Adrenal gland (tissue), 9 donors: ENCODE measurements at regions not wholly inside any gene's neighbourhood (a gene's known extent, or its start where the extent isn't known, plus 50 kb on each side); places are given as distances from the start of the nearest gene placed in this dataset.

Experiments
- DNase-seq, 7 donors: peaks; one replicate each; pipeline ENCODE4 v3.0.0-alpha.2; 2019 to 2020
- H3K27ac ChIP-seq, 5 donors: fragments of 200-600 bp; sonication (generic) in 4 of 5; 1 replicate in 3 of 5; 2 replicates in 2 of 5; pipeline versions ENCODE4 v1.5.1 to v1.8.0; 2016 to 2020; ENCODE audit warnings: mild to moderate bottlenecking in 1 of 5
- H3K27me3 ChIP-seq: fragments of 200-600 bp; 2 replicates; pipeline ENCODE4 v1.8.0; 2021
- H3K36me3 ChIP-seq, 2 donors: fragments of 200-600 bp; replicated peaks in 1 of 2; 1 replicate in 1 of 2; 2 replicates in 1 of 2; pipeline versions ENCODE4 v1.5.1 to v1.8.0; 2018 to 2022
- H3K4me1 ChIP-seq, 2 donors: fragments of 200-600 bp; replicated peaks in 1 of 2; 1 replicate in 1 of 2; 2 replicates in 1 of 2; pipeline versions ENCODE4 v1.5.1 to v1.8.0; 2018 to 2021
- H3K4me3 ChIP-seq, 4 donors: fragments of 200-600 bp; sonication (generic) in 3 of 4; one replicate each; pipeline ENCODE4 v1.5.1; 2016 to 2018
- H3K9me3 ChIP-seq, 3 donors: fragments of 200-600 bp; sonication (generic) in 1 of 3; replicated peaks in 1 of 3; 1 replicate in 2 of 3; 2 replicates in 1 of 3; pipeline versions ENCODE4 v1.5.1 to v1.8.0; 2016 to 2021
- POLR2A ChIP-seq, 2 donors: fragments of 450-650 bp; IDR thresholded peaks; one replicate each; pipeline ENCODE4 v1.6.1; 2017; ENCODE audit warnings: antibody characterized with exemption in 2 of 2, mild to moderate bottlenecking in 2 of 2, moderate library complexity in 1 of 2
- WGBS, 4 donors: extraction: QIAGEN DNeasy Blood & Tissue Kit in 2 of 4; methylation state at CpG; one replicate each; pipeline versions ENCODE4 v1.1.5 to v1.1.7; 2013 to 2017; 5-methylcytosine and 5-hydroxymethylcytosine counted together
- intact Hi-C, 2 donors: fragments of 100-400 bp; cut with DNase I; formaldehyde crosslinking; loops; one replicate each; pipeline versions ENCODE4 v1.14.1 to v1.15.0; 2022 to 2023
- TF ChIP-seq, protein P1 (sequence below), 6 experiments: fragments of 450-650 bp in 4 of 6; fragments of 200-600 bp in 2 of 6; sonication (generic) in 1 of 6; IDR thresholded peaks; 1 replicate in 5 of 6; 2 replicates in 1 of 6; pipeline versions ENCODE4 v1.5.1 to v1.8.0; 2016 to 2021; ENCODE audit warnings: antibody characterized with exemption in 6 of 6, mild to moderate bottlenecking in 2 of 6, moderate library complexity in 1 of 6
- donor health status: healthy with polysubstance abuse.
- donor health status: Bipolar disorder and iron deficiency.
- donor health status: DM: yes; HTN: yes; CAD: no.
- donor health status: DM: no; HTN: no; CAD: no.
- donor health status: DM: no; HTN: no; CAD: no.

DNA sequence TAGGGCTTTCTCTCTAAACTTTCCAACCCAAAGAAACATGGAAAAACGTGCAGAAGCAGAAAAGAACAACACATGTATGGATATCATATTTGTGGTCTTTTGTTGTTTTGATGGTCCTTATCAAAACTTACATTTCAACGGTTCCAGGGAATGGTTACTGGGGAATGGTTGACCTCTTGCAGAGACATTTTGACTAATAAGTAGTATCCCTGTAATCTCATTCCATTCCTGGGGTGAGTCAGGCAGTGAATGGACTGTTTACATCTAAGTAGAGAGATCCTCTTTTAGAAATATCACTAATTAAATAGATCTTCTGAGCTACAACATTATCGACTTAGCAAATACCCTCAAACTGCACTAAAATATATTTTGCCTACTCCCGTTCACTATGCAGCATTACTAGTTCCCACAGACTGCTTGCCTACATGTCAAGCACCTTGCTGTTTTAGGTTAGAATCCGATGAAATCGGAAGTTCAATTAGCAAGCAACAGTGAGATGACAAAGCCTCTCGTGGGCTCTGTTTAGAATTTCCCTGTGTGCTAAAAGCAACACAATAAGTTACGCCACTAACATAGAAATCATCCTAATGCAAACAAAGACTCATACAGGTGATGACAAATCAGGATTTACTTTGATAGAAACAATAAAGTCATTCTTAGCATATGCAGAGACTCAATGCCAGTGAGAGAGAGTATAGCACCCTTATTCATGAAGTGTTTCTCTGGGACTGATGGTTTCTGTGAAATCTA, 797.7 kb upstream of the ARGLU1 start:
- WGBS, 4 donors = 54 to 67% (median 62%) methylated on average over 8 of the region's 8 CpGs
- DNase-seq = no peak
- no peaks in the 10 kb centered on the region for H3K27me3 ChIP-seq

DNA sequence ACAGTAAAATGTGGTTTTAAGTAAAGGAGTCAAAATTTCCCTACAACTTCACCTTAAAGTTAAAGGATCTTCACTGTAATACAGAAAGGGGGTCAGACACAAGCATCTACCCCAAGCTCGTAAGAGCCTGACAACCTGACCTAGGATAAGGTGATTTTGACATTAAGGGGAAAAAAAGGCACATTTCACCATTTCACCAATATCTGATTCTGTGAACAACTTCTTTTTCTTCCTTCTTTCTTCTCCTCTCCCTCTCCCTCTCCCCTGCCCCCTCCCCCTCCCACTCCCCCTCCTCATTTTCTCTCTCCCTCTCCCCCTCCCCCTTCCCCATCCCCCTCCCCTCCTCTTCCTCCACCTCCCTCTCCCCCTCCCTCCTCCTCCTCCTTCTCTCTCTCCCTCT, 796.7 kb upstream of the ARGLU1 start:
- TF ChIP-seq POLR2A (IDR thresholded peaks at IDR 0.05) = no peak
- TF ChIP-seq, protein P1, sequence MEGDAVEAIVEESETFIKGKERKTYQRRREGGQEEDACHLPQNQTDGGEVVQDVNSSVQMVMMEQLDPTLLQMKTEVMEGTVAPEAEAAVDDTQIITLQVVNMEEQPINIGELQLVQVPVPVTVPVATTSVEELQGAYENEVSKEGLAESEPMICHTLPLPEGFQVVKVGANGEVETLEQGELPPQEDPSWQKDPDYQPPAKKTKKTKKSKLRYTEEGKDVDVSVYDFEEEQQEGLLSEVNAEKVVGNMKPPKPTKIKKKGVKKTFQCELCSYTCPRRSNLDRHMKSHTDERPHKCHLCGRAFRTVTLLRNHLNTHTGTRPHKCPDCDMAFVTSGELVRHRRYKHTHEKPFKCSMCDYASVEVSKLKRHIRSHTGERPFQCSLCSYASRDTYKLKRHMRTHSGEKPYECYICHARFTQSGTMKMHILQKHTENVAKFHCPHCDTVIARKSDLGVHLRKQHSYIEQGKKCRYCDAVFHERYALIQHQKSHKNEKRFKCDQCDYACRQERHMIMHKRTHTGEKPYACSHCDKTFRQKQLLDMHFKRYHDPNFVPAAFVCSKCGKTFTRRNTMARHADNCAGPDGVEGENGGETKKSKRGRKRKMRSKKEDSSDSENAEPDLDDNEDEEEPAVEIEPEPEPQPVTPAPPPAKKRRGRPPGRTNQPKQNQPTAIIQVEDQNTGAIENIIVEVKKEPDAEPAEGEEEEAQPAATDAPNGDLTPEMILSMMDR (IDR thresholded peaks at IDR 0.05) = no peak
- Histone ChIP-seq H3K36me3 (no peaks in the 10 kb centered on the region), H3K4me3 (no peak overlapping the region), H3K27ac (no peak overlapping the region), H3K9me3 (no peaks in the 10 kb centered on the region), H3K27me3 (no peaks in the 10 kb centered on the region), H3K4me1 (no peaks in the 10 kb centered on the region)
- intact Hi-C loops = no loop called here
- no peak for DNase-seq
- 50 to 86% (median 61%) methylated on average over 1 of the region's 1 CpG for WGBS, 4 donors

More for the DNA sequence above, 797.7 kb upstream of the ARGLU1 start:
- H3K27ac ChIP-seq = no peak overlapping the region
- no peaks in the 10 kb centered on the region for H3K4me1 ChIP-seq
- intact Hi-C loops = no loop called here
- H3K36me3 ChIP-seq = no peaks in the 10 kb centered on the region
- H3K9me3 ChIP-seq = no peaks in the 10 kb centered on the region
- TF ChIP-seq, protein P1 (IDR thresholded peaks at IDR 0.05) = no peak
- TF ChIP-seq POLR2A (IDR thresholded peaks at IDR 0.05) = no peak
- no peak overlapping the region for H3K4me3 ChIP-seq

DNA sequence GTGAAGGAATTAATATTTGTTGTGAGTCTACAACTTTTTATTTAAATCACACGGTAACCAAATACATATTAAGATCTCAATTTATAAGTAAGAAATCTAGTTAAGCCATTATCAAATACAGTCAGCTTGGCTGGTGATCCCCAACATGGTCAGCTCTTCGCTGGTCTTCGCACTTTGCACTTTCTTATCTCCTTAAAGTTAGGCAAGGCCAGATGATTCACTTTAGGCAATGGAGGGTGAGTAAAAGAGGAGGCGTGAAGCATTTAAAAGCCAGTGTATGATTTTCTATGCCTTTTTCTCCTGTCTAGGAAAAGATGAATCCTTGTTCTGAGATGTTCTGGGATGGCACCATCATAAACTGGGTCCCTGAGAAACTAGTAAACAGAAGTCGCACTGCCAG, 793.7 kb upstream of the ARGLU1 start:
- Histone ChIP-seq H3K9me3 (no peaks in the 10 kb centered on the region), H3K36me3 (no peaks in the 10 kb centered on the region), H3K4me3 (no peak overlapping the region), H3K27me3 (no peaks in the 10 kb centered on the region), H3K27ac (no peak overlapping the region), H3K4me1 (no peaks in the 10 kb centered on the region)
- TF ChIP-seq POLR2A (IDR thresholded peaks at IDR 0.05) = no peak
- TF ChIP-seq, protein P1 (IDR thresholded peaks at IDR 0.05) = no peak
- intact Hi-C loops = no loop called here
- DNase-seq = no peak
- 53 to 73% (median 66%) methylated on average over 5 of the region's 5 CpGs for WGBS, 4 donors

DNA sequence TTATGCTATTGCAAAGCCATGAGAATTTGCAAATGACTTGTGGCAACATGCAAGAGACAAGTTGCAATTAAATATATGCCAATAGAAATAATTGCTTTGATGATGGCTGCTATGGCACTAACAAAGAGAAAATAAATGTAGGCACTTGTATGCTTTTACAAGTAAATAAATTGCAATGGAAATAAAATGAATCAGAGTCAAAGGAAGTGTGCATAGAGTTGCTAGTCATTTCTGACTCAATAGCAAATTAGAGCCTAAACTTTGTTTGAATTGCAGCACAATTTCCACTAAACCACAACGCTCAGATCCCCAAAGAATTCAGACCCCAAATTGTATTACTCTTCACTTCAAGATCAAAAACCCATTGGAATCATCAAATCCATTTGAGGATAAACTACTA, 792.1 kb upstream of the ARGLU1 start:
- TF ChIP-seq POLR2A (IDR thresholded peaks at IDR 0.05) = no peak
- TF ChIP-seq, protein P1 (IDR thresholded peaks at IDR 0.05) = no peak
- no peak for DNase-seq
- no peak overlapping the region for H3K4me3 ChIP-seq
- H3K27me3 ChIP-seq = no peaks in the 10 kb centered on the region
- H3K27ac ChIP-seq = no peak overlapping the region
- no peaks in the 10 kb centered on the region for H3K36me3 ChIP-seq
- WGBS, 4 donors = 88 to 93% (median 90%) methylated on average over 1 of the region's 1 CpG
- no peaks in the 10 kb centered on the region for H3K4me1 ChIP-seq
- intact Hi-C loops = no loop called here
- H3K9me3 ChIP-seq = no peaks in the 10 kb centered on the region
